ENCODE measurements at regions not wholly inside any gene's neighbourhood (a gene's known extent, or its start where the extent isn't known, plus 50 kb on each side); places are given as distances from the start of the nearest gene placed in this dataset.
"Not testable (repeated sequence)": the region's sequence is repeated elsewhere in the genome, so short reads cannot be mapped to it uniquely, and the experiment has no call there.

DNA sequence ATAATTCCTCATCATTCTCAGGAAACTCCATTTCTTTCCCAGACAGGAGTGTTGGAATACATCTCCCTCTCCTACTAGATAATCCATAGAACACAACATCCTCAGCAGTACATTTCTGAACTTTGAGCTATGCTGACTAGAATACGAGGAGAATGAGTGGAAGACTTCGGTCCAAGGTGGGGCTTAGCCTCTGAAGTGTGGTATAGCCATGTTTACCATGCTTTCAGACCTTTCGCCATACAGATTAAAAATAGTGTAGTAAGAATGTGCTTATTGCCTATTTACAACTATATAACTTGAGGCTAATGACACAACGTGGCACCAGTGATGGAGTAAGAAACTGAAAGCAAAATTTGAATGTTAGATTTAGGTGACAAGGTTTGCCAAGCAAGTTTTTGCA, 184.5 kb upstream of the KRR1 start:
- DNase-seq: no peak

DNA sequence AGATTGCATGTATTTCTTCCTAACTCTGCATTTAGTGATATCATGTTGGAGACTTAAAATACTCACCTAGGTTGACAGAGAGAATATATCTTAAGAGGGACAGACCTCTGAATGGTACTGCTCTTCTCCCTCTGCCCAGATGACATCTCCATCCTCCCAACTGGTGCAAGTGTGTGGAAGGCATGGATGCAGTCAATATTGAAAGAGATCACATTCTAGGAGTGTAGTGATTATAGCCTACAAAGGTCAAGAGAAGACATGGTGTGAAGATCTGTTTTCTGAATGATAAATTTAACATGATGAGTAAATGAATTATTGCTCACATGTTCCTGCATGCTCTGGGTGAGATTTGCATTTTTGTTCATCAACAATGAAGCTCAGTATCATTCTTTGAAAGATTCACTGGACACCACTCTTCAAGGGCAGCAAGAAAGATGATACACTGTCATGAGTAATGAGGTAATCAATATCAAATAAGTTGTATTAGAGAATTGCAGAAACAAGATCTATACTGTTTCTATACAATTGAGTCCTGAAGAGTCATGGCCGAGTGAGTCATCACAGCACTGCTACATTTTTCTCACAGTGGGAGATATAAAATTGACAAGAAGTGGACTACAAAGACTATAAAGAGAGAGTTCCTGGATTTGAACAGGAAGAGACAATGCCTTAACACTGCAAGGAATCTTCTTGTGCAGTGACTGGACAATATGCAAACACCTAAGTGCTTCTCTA, 183.3 kb upstream of the KRR1 start:
- no peak for DNase-seq

GRCh38 chr12:75692876-75693275, 181.5 kb upstream of the KRR1 start:
- no peak for DNase-seq

GRCh38 chr12:75690296-75690955, 179.0 kb upstream of the KRR1 start:
- no peak for DNase-seq

DNA sequence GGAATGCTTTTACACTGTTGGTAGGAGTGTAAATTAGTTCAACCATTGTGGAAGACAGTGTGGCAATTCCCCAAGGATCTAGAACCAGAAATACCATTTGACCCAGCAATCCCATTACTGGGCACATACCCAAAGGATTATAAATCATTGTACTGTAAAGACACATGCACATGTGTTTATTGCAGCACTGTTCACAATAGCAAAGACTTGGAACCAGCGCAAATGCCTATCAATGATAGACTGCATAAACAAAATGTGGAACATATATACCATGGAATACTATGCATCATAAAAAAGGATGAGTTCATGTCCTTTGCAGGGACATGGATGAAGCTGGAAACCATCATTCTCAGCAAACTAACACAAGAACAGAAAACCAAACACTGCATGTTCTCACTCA, 174.8 kb upstream of the KRR1 start:
- DNase-seq: not testable (repeated sequence)

DNA sequence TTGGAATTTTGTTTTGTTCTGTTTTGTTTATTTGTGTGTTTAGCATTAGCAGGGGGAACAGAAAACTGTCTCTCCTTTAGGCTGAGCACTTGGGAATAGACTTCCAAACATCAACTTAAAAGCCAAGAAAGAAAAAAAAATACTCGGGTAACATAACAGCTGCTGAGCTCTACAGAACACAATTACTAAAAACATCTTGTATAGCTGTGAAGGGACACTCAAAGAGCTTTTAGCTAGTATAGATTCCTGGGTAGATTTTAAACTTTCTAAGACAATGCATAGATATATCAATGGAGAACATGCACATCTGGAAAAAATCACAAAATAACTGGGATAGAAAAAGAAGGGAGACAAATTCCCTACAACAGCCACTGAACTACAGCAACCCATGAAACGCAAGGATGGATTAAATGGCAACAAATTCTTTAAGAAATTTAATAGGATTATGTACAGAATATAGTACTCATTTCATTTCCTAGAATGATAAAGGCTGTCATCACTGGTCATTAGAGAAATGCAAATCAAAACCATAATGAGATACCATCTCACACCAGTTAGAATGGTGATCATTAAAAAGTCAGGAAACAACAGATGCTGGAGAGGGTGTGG, 174.3 kb upstream of the KRR1 start:
- no peak for DNase-seq

GRCh38 chr12:75684678-75685616, 173.5 kb upstream of the KRR1 start:
- DNase-seq: no peak

DNA sequence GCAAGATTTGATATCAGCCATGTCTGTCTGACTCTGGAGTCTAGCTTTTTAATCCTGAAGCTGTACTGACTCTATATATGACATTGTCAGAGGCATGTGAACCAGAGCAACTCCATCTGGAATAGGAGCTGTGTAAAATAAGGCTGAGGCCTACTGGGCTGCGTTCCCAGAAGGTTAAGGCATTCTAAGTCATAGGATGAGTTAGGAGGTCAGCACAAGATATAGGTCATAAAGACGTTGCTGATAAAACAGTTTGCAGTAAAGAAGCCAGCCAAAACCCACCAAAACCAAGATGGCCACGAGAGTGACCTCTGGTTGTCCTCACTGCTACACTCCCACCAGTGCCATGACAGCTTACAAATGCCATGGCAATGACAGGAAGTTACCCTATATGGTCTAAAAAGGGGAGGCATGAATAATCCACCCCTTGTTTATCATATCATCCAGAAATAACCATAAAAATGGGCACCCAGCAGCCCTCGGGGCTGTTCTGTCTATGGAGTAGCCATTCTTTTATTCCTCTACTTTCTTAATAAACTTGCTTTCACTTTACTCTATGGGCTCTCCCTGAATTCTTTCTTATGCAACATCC, 172.7 kb upstream of the KRR1 start:
- DNase-seq: not testable (repeated sequence)

DNA sequence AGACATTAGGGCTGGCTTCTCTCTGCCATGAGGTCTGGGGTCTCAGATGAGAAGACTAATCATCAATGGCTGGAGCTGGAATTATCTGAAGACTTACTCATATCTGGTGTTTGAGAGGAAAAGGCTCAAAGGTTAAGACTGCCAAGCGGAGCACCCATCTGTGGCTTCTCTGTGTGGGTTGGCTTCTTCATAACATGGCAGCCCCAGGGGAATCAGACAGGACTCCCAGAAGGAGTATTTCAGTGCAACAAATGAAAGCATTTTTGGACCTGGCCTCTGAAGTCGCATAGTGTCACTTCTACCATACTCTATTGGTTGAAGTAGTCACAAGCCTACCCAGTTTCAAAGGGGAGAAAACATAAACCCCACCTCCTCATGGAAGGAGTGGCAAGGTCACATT, 171.8 kb upstream of the KRR1 start:
- no peak for DNase-seq

DNA sequence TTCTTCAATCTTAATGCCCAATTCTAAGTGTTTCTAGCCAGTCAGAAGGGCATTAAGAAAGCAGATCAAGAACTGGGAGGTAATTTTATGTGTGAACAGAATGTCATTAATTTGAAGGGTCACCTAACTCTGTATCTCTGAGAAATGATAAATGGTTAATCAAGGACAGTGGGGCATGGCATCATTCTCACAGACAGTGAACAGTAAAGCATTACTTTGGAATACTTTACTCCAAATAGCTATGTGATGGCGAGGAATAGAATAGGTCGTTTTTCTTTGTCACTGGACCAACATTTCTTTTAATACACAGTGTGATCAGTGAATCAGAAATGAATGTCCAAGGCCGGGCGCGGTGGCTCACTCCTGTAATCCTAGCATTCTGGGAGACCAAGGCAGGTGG, 166.1 kb upstream of the KRR1 start:
- DNase-seq: no peak

GRCh38 chr12:75674393-75674792, 163.0 kb upstream of the KRR1 start:
- DNase-seq: no peak

GRCh38 chr12:75672200-75672599, 160.8 kb upstream of the KRR1 start:
- no peak for DNase-seq

DNA sequence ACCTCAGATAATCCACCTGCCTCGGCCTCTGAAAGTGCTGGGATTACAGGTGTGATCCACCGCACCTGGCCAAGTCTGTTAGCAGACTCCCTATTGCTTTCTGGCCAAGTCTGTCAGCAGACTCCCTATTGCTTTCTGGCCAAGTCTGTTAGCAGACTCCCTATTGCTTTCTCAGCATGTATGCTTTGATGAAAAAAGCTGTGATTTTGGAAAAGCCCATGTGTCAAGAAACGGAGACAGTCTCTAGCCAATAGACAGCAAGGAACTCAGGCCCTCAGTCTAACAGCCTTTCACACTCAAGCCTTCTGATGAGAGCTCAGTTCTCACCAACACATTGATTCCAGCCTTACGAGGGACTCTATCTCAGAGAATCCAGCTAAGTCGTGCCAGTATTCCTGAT, 158.8 kb upstream of the KRR1 start:
- DNase-seq: no peak

GRCh38 chr12:75666939-75667334, 155.5 kb upstream of the KRR1 start:
- DNase-seq: no peak

DNA sequence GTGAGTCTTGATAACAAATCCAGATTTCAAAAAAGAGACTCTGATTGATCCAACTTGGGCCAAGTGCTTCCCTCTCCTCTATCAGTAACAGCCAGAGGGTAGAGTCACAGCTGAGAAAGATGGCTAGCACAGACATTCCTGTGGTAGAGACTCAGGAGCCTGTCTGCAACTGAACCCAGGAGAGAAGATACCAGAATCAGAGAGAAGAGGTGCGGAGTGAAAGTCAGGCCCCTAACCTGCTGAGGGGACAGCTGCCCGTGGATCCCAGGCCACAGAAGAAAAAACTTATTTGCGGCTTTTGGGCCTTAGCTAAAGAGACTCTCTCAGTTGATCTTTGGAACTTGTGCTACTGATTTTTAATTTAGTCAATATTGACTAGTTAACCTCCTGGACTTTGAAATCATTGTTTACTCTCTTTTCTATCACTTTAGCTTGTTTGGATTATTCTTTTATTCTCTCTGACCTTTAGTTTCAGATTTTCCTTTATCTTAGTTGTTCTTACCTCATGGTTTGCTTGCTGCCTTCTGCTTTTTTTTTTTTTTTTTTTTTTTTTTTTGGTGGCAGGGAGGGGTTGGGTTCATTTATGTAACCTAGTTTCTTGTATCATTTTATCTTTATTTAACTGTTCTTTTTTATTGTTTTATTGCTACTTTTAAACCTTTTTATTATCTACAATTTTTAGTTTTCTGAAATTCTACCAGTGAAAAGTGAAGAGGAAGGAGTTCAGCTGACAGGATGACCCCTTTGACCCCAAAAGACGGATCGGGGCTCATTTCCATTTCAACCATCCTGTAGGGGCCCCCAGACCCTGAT, 154.9 kb upstream of the KRR1 start:
- no peak for DNase-seq

DNA sequence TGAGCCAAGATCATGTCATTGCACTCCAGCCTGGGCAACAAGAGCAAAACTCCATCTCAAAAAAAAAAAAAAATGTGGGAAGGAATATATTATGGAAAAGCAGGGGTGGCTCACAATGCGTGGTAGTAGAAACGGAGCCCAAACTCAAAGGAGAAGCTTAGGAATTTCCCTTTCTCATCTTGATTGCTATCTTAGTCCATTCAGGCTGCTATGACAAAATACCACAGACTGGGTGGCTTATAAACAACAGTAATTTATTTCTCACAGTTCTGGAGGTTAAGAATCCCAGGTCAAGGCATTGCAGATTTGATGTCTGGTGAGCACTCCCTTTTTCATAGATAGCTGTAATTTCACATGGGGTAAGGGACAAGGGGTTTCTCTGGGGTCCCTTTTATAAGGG, 153.8 kb upstream of the KRR1 start:
- no peak for DNase-seq

- no peak for DNase-seq
Observed at GRCh38 chr12:75662511-75663159, 151.2 kb upstream of the KRR1 start.

GRCh38 chr12:75661908-75662307, 150.5 kb upstream of the KRR1 start:
- no peak for DNase-seq

DNA sequence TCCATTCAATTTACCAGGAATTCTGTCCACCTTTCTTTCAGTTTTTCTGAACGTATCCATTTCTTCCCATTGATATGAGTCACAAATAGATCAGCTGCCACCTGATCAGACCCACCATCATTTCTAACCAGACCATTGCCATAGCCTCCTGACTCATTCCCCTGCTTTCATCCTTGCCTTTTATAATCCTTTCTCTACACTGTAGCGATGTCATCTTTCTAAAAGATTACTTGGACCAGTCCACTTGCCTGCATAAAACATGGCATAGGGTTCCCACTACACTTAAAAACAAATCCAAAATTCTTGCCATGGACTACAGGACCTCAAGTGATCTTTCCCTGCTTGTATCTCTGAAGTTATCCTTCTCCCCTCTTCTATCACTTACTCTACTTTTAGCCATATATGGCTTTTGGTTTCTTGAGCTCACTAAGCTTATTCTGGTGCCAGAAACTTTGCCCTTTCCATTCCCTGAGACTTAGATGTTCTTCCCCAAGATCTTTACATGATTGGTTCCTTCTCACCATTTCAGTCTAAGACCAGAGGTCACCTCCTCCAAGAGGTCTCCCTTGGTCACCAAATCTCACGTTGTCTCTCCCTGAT, 149.5 kb upstream of the KRR1 start:
- no peak for DNase-seq

- DNase-seq: no peak
Observed at GRCh38 chr12:75660107-75660530, 148.7 kb upstream of the KRR1 start.
